Left lung (tissue), 4 donors: ENCODE measurements at regions not wholly inside any gene's neighbourhood (a gene's known extent, or its start where the extent isn't known, plus 50 kb on each side); places are given as distances from the start of the nearest gene placed in this dataset.
A peak's percentile ranks its signal among the peaks of the same experiment; 100 is the strongest.

ENCODE experiments used
- ATAC-seq: fragments of 200-7000 bp; cut with Tn5 transposase; one replicate; pipeline ENCODE4 v1.9.1; 2020; ENCODE audit warnings: moderate library complexity
- DNase-seq, 4 donors: peaks; one replicate each; pipeline ENCODE4 v3.0.0-alpha.2; 2013 to 2020
- H3K27ac ChIP-seq, 2 donors: fragments of 200-600 bp; sonication (generic) in 1 of 2; one replicate each; pipeline versions ENCODE4 v1.5.0 to v1.8.0; 2020 to 2021
- H3K27me3 ChIP-seq, 2 donors: fragments of 200-600 bp; sonication (generic) in 1 of 2; one replicate each; pipeline versions ENCODE4 v1.5.0 to v1.8.0; 2020 to 2021
- H3K36me3 ChIP-seq, 2 donors: fragments of 200-600 bp; sonication (generic) in 1 of 2; one replicate each; pipeline versions ENCODE4 v1.5.0 to v1.8.0; 2020 to 2021
- H3K4me1 ChIP-seq, 2 donors: fragments of 200-600 bp; one replicate each; pipeline ENCODE4 v1.8.0; 2021
- H3K4me3 ChIP-seq, 2 donors: fragments of 200-600 bp; sonication (generic) in 1 of 2; one replicate each; pipeline versions ENCODE4 v1.5.0 to v1.8.0; 2020 to 2021; ENCODE audit warnings: mild to moderate bottlenecking in 1 of 2
- H3K9me3 ChIP-seq, 2 donors: fragments of 200-600 bp; sonication (generic) in 1 of 2; one replicate each; pipeline versions ENCODE4 v1.5.0 to v1.8.0; 2020 to 2021
- CTCF ChIP-seq, 2 donors: fragments of 200-600 bp; sonication (generic) in 1 of 2; IDR thresholded peaks; one replicate each; pipeline versions ENCODE4 v1.5.0 to v1.8.0; 2021; ENCODE audit warnings: antibody characterized with exemption in 2 of 2
- intact Hi-C, 2 donors: fragments of 100-400 bp; cut with DNase I; formaldehyde crosslinking; loops; one replicate each; pipeline versions ENCODE4 v1.11.2 to v1.14.2; 2022
- donor health status: DM: no; HTN: yes; CAD: no.
- donor health status: DM: no; HTN: no; CAD: no.

GRCh38 chr6:165988302-165988756 is 179.3 kb downstream of the TBXT start:
- Histone ChIP-seq H3K27ac (no peak overlapping the region), H3K36me3 (no peaks in the 10 kb centered on the region), H3K4me3 (no peak overlapping the region), H3K9me3 (no peaks in the 10 kb centered on the region), H3K27me3 (peaks cover 22 to 79% of the 10 kb centered on the region in 2 donors), H3K4me1 (no peaks in the 10 kb centered on the region)
- intact Hi-C loops = no loop called here
- DNase-seq (no peak), ATAC-seq (no peak)
- no peak for TF ChIP-seq CTCF (IDR thresholded peaks at IDR 0.05)

GRCh38 chr6:165987483-165988301 is 180.0 kb downstream of the TBXT start:
- peak; percentile 73 for ATAC-seq
- intact Hi-C loops = no loop called here

GRCh38 chr6:165986914-165987482 is 180.7 kb downstream of the TBXT start:
- Histone ChIP-seq H3K36me3 (no peaks in the 10 kb centered on the region), H3K4me3 (no peak overlapping the region), H3K27me3 (peaks cover 22 to 79% of the 10 kb centered on the region in 2 donors), H3K27ac (no peak overlapping the region), H3K4me1 (no peaks in the 10 kb centered on the region), H3K9me3 (no peaks in the 10 kb centered on the region)
- ATAC-seq (no peak), DNase-seq (no peak)
- no peak for TF ChIP-seq CTCF (IDR thresholded peaks at IDR 0.05)
- intact Hi-C loops = no loop called here

More at GRCh38 chr6:165987483-165988301, 180.0 kb downstream of the TBXT start:
- peak in 2 of 4 donors; percentile 41 to 65 for DNase-seq
- H3K4me1 ChIP-seq = no peaks in the 10 kb centered on the region
- peaks cover 22 to 79% of the 10 kb centered on the region in 2 donors for H3K27me3 ChIP-seq
- no peak overlapping the region for H3K4me3 ChIP-seq
- no peaks in the 10 kb centered on the region for H3K36me3 ChIP-seq
- H3K9me3 ChIP-seq = no peaks in the 10 kb centered on the region
- no peak overlapping the region for H3K27ac ChIP-seq
- no peak for TF ChIP-seq CTCF (IDR thresholded peaks at IDR 0.05)

- ATAC-seq = no peak
Measured at GRCh38 chr6:165986311-165986913, 181.2 kb downstream of the TBXT start.

More at GRCh38 chr6:165986311-165986913, 181.2 kb downstream of the TBXT start:
- Histone ChIP-seq H3K27ac (no peak overlapping the region), H3K4me3 (no peak overlapping the region), H3K9me3 (no peaks in the 10 kb centered on the region), H3K36me3 (no peaks in the 10 kb centered on the region), H3K27me3 (peaks cover 22 to 75% of the 10 kb centered on the region in 2 donors), H3K4me1 (no peaks in the 10 kb centered on the region)
- intact Hi-C loops = no loop called here
- no peak for TF ChIP-seq CTCF (IDR thresholded peaks at IDR 0.05)
- no peak for DNase-seq
